Pancreas (tissue), 10 donors: ENCODE measurements at regions not wholly inside any gene's neighbourhood (a gene's known extent, or its start where the extent isn't known, plus 50 kb on each side); places are given as distances from the start of the nearest gene placed in this dataset.
"Not testable (repeated sequence)": the region's sequence is repeated elsewhere in the genome, so short reads cannot be mapped to it uniquely, and the experiment has no call there.

Experiments
- ATAC-seq, 4 donors: fragments of 200-7000 bp; cut with Tn5 transposase; one replicate each; pipeline versions ENCODE4 v1.8.0 to v1.9.1; 2020; ENCODE audit warnings: mild to moderate bottlenecking in 4 of 4, moderate library complexity in 4 of 4
- DNase-seq, 6 donors: peaks; one replicate each; pipeline ENCODE4 v3.0.0-alpha.2; 2020
- FAIRE-seq: peaks from 2 replicates; lab custom pipeline; 2012; peaks lifted over from hg19 to GRCh38; lab: Jason Lieb, UNC
- H3K27ac ChIP-seq, 4 donors: fragments of 200-600 bp; sonication (generic); 1 replicate in 3 of 4; 2 replicates in 1 of 4; pipeline versions ENCODE4 v1.5.0 to v1.8.0; 2020
- H3K27me3 ChIP-seq, 4 donors: fragments of 200-600 bp; one replicate each; pipeline ENCODE4 v1.8.0; 2021
- H3K36me3 ChIP-seq, 3 donors: fragments of 200-600 bp; sonication (generic) in 1 of 3; one replicate each; pipeline versions ENCODE4 v1.5.0 to v1.8.0; 2020 to 2021
- H3K4me1 ChIP-seq, 3 donors: fragments of 200-600 bp; one replicate each; pipeline ENCODE4 v1.8.0; 2021
- H3K4me3 ChIP-seq, 4 donors: fragments of 200-600 bp; sonication (generic) in 2 of 4; one replicate each; pipeline versions ENCODE4 v1.5.0 to v1.8.0; 2020 to 2021
- H3K9me3 ChIP-seq, 4 donors: fragments of 200-600 bp; one replicate each; pipeline ENCODE4 v1.8.0; 2021
- CTCF ChIP-seq, 4 donors: fragments of 200-600 bp; sonication (generic) in 3 of 4; IDR thresholded peaks; one replicate each; pipeline versions ENCODE4 v1.5.0 to v1.8.0; 2021; ENCODE audit warnings: antibody characterized with exemption in 4 of 4
- WGBS, 2 donors: extraction: QIAGEN DNeasy Blood & Tissue Kit; methylation state at CpG; one replicate each; pipeline ENCODE4 v1.1.7; 2013; 5-methylcytosine and 5-hydroxymethylcytosine counted together
- intact Hi-C, 3 donors: fragments of 100-400 bp; cut with DNase I; formaldehyde crosslinking; loops; one replicate each; pipeline versions ENCODE4 v1.11.1 to v1.14.2; 2022
- donor health status: healthy with polysubstance abuse.
- donor health status: DM: no; HTN: no; CAD: no; lungs with moderate emphysema.
- donor health status: DM: no; HTN: no; CAD: no.
- donor health status: control.
- donor health status: control.
- donor health status: Bipolar disorder and iron deficiency.
- donor health status: DM: yes; HTN: yes; CAD: no.
- donor health status: DM: no; HTN: no; CAD: no.
- donor health status: DM: no; HTN: no; CAD: no.
- donor health status: DM: yes; HTN: yes; CAD: no.

DNA sequence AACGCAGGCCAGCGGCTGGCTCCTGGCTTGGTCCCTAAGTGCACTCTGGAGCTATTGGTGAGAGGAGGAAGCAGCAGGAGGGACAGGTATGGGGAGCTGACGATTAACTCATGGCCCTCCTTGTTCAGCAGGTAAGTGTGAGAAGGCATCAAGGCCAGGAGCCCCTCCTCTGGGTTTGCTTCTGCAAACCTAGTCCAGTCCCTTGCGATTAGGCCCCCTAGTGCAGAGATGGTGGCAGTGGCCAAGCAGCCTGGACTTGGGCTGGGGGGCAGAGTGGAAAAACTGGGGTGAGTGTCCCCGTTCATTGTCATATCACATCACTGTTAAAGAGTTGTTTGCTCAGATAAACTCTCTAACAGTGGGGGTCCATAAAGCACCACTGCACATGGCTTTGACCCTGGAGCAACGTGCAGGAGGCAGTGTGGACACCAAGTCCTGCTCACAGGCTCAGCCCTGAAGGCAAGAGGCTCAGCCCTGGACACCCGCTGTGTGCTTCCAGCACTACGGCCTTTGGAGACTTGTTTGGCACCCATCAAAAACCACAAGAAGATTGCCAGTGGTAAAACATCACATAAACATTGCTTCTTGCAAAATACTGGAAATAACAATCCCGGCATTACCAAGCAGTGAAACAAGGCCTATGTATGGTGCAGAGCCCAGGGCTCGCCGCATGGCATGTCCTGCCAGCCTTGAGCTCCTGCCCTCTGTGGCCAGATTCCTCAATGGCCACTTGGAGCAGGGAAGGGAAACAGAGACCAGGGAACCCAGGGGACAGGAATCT is 184.3 kb upstream of the RTL1 start:
- WGBS, 2 donors: 79 to 84% methylated on average over 11 of the region's 11 CpGs
- Histone ChIP-seq H3K27me3 (no peaks in the 10 kb centered on the region), H3K4me1 (no peaks in the 10 kb centered on the region), H3K36me3 (no peaks in the 10 kb centered on the region), H3K4me3 (no peak overlapping the region), H3K9me3 (no peaks in the 10 kb centered on the region), H3K27ac (no peak overlapping the region)
- DNase-seq: peak in 2 of 6 donors; percentile 24 to 26
- no peak for TF ChIP-seq CTCF (IDR thresholded peaks at IDR 0.05)
- intact Hi-C loops: no loop called here
- ATAC-seq: peak in 1 of 4 donors; percentile 27
- no peak for FAIRE-seq

- no peak for FAIRE-seq
These were observed 184.8 kb upstream of the RTL1 start for GRCh38 chr14:101088395-101088667.

GRCh38 chr14:101088714-101089113 is 185.2 kb upstream of the RTL1 start:
- TF ChIP-seq CTCF (IDR thresholded peaks at IDR 0.05): no peak
- Histone ChIP-seq H3K27me3 (no peaks in the 10 kb centered on the region), H3K27ac (no peak overlapping the region), H3K4me1 (no peaks in the 10 kb centered on the region), H3K4me3 (no peak overlapping the region), H3K36me3 (no peaks in the 10 kb centered on the region), H3K9me3 (no peaks in the 10 kb centered on the region)
- DNase-seq (peak in 1 of 6 donors; percentile 15), FAIRE-seq (no peak), ATAC-seq (no peak)
- intact Hi-C loops: no loop called here
- WGBS, 2 donors: 79 to 87% methylated on average over 3 of the region's 3 CpGs

More at GRCh38 chr14:101088395-101088667, 184.8 kb upstream of the RTL1 start:
- H3K27me3 ChIP-seq: no peaks in the 10 kb centered on the region
- peak in 2 of 6 donors; percentile 11 to 17 for DNase-seq
- no peaks in the 10 kb centered on the region for H3K36me3 ChIP-seq
- no peak overlapping the region for H3K27ac ChIP-seq
- H3K4me3 ChIP-seq: no peak overlapping the region
- 93 to 94% methylated on average over 6 of the region's 6 CpGs for WGBS, 2 donors
- TF ChIP-seq CTCF (IDR thresholded peaks at IDR 0.05): no peak
- no peaks in the 10 kb centered on the region for H3K9me3 ChIP-seq
- ATAC-seq: no peak
- intact Hi-C loops: no loop called here
- H3K4me1 ChIP-seq: no peaks in the 10 kb centered on the region

GRCh38 chr14:101090478-101090877 is 187.0 kb upstream of the RTL1 start:
- H3K27me3 ChIP-seq, intact Hi-C loops, H3K27ac ChIP-seq, ATAC-seq, H3K4me1 ChIP-seq, H3K36me3 ChIP-seq, H3K9me3 ChIP-seq, FAIRE-seq, H3K4me3 ChIP-seq, DNase-seq: not testable (repeated sequence)
- 85 to 90% methylated on average over 11 of the region's 11 CpGs for WGBS, 2 donors

GRCh38 chr14:101090976-101091375 is 187.5 kb upstream of the RTL1 start:
- intact Hi-C loops: no loop called here
- ATAC-seq (no peak), DNase-seq (no peak), FAIRE-seq (no peak)
- Histone ChIP-seq H3K36me3 (no peaks in the 10 kb centered on the region), H3K4me1 (no peaks in the 10 kb centered on the region), H3K27ac (no peak overlapping the region), H3K9me3 (no peaks in the 10 kb centered on the region), H3K4me3 (no peak overlapping the region), H3K27me3 (no peaks in the 10 kb centered on the region)
- no peak for TF ChIP-seq CTCF (IDR thresholded peaks at IDR 0.05)
- WGBS, 2 donors: 62 to 72% methylated on average over 2 of the region's 2 CpGs

GRCh38 chr14:101094916-101095315 is 191.4 kb upstream of the RTL1 start:
- H3K27me3 ChIP-seq, H3K36me3 ChIP-seq, intact Hi-C loops, H3K4me3 ChIP-seq, ATAC-seq, FAIRE-seq, H3K4me1 ChIP-seq, H3K9me3 ChIP-seq, H3K27ac ChIP-seq, DNase-seq: not testable (repeated sequence)
- WGBS, 2 donors: 37 to 43% methylated on average over 6 of the region's 6 CpGs
